Tibial nerve (tissue), 4 donors: ENCODE measurements at regions not wholly inside any gene's neighbourhood (a gene's known extent, or its start where the extent isn't known, plus 50 kb on each side); places are given as distances from the start of the nearest gene placed in this dataset.

ENCODE experiments used
- EP300 ChIP-seq, 2 donors: sonication (generic); formaldehyde crosslinking; IDR thresholded peaks; one replicate each; pipeline ENCODE4 v1.6.1; 2017; ENCODE audit warnings: antibody characterized with exemption in 2 of 2, mild to moderate bottlenecking in 1 of 2
- POLR2A ChIP-seq, 2 donors: fragments of 450-650 bp; IDR thresholded peaks; one replicate each; pipeline ENCODE4 v1.6.1; 2017; ENCODE audit warnings: antibody characterized with exemption in 2 of 2, mild to moderate bottlenecking in 2 of 2, moderate library complexity in 2 of 2
- TF ChIP-seq, protein P1 (sequence below), 5 experiments: fragments of 200-600 bp in 3 of 5; fragments of 450-650 bp in 2 of 5; sonication (generic) in 3 of 5; IDR thresholded peaks; one replicate each; pipeline ENCODE4 v1.5.1; 2016 to 2019; ENCODE audit warnings: antibody characterized with exemption in 5 of 5, mild to moderate bottlenecking in 3 of 5, moderate library complexity in 2 of 5

DNA sequence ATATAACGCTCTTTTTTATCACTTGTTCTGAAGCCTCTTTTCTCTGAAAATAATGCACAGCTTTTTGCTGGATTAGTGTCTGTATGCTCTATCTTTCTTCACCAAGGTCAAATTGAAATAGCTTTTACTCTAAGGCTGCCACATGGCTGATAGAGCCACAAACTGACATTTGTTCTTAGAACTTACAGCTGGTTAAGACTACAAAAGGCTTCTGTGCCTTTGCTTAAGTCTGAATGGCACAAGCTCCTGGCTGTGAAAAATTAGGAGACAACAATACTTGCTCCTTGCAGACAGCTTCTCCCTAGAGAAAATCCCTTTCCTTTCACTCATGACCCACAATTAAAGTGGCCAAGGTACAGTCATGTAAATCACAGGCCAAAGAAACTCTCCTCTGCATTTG lies 515.3 kb downstream of the DSC3 start:
- no peak for TF ChIP-seq POLR2A (IDR thresholded peaks at IDR 0.05)
- TF ChIP-seq, protein P1, sequence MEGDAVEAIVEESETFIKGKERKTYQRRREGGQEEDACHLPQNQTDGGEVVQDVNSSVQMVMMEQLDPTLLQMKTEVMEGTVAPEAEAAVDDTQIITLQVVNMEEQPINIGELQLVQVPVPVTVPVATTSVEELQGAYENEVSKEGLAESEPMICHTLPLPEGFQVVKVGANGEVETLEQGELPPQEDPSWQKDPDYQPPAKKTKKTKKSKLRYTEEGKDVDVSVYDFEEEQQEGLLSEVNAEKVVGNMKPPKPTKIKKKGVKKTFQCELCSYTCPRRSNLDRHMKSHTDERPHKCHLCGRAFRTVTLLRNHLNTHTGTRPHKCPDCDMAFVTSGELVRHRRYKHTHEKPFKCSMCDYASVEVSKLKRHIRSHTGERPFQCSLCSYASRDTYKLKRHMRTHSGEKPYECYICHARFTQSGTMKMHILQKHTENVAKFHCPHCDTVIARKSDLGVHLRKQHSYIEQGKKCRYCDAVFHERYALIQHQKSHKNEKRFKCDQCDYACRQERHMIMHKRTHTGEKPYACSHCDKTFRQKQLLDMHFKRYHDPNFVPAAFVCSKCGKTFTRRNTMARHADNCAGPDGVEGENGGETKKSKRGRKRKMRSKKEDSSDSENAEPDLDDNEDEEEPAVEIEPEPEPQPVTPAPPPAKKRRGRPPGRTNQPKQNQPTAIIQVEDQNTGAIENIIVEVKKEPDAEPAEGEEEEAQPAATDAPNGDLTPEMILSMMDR (IDR thresholded peaks at IDR 0.05), result no peak
- TF ChIP-seq EP300 (IDR thresholded peaks at IDR 0.05), result no peak
